ENCODE measurements at regions not wholly inside any gene's neighbourhood (a gene's known extent, or its start where the extent isn't known, plus 50 kb on each side); places are given as distances from the start of the nearest gene placed in this dataset.
"Not testable (repeated sequence)": the region's sequence is repeated elsewhere in the genome, so short reads cannot be mapped to it uniquely, and the experiment has no call there.

DNA sequence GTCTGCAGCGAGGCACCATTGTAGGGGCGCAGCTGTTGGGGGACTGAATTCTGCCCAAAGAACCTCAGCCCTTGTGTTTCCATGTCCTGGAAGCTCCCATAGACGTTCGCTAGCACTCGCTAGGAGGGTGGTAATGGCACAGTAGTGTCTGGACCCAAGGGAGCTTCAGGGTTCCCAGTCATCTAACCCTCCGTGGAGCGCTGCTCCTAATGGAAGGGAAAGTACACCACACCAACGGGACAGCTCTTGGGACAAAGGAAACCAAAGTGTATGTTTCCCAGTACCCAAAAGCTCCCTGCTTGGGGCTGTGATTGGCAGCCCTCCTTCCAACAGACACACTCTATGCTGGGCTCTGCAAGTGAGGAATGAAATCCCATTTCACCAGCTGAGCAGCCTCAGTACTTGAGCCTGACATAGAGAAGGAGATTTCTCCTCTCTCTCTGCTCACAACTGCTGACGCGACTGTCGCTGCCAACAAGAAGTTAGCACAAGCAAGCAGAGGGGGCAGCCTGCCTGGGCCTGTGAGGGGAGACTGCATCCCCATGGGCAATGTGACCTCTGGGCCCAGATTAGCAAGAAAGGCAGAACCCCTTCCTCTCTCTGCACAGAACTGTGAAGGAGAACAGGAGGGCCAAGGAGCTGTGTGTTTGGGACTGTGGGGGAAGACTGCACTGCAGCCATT, 67.6 kb upstream of the SMARCAD1 start:
- H3K27ac ChIP-seq = no peak overlapping the region
- no peak for TF ChIP-seq FOXP2 (optimal IDR thresholded peaks at IDR 0.05; ENCODE audit: control extremely low read depth, extremely low read length, insufficient read depth)
- TF ChIP-seq EZH2 (IDR thresholded peaks at IDR 0.05) = no peak
- no peak for TF ChIP-seq POLR2AphosphoS5 (IDR thresholded peaks at IDR 0.05; ENCODE audit: borderline replicate concordance, low read depth, low read length)
- H3K9me3 ChIP-seq (ENCODE audit: low read depth, low read length) = no peaks in the 10 kb centered on the region
- H3K36me3 ChIP-seq (ENCODE audit: insufficient read depth, low read length) = no peaks in the 10 kb centered on the region
- H3K4me3 ChIP-seq = no peak overlapping the region
- DNase-seq (ENCODE audit: low read depth, low spot score) = no peak
- no peak overlapping the region for H3K9ac ChIP-seq (ENCODE audit: insufficient read length)

GRCh38 chr4:94141001-94141400, 66.7 kb upstream of the SMARCAD1 start:
- Histone ChIP-seq H3K9ac (ENCODE audit: insufficient read length) (no peak overlapping the region), H3K27ac (no peak overlapping the region)
- TF ChIP-seq EZH2 (IDR thresholded peaks at IDR 0.05) (no peak), FOXP2 (optimal IDR thresholded peaks at IDR 0.05; ENCODE audit: control extremely low read depth, extremely low read length, insufficient read depth) (no peak), POLR2AphosphoS5 (IDR thresholded peaks at IDR 0.05; ENCODE audit: borderline replicate concordance, low read depth, low read length) (no peak)

GRCh38 chr4:94148052-94148451, 59.6 kb upstream of the SMARCAD1 start:
- not testable (repeated sequence) for H3K9ac ChIP-seq (ENCODE audit: insufficient read length); DNase-seq (ENCODE audit: low read depth, low spot score); H3K36me3 ChIP-seq (ENCODE audit: insufficient read depth, low read length); H3K4me3 ChIP-seq; H3K9me3 ChIP-seq (ENCODE audit: low read depth, low read length); H3K27ac ChIP-seq

More at GRCh38 chr4:94141001-94141400, 66.7 kb upstream of the SMARCAD1 start:
- Histone ChIP-seq H3K36me3 (ENCODE audit: insufficient read depth, low read length) (no peaks in the 10 kb centered on the region), H3K9me3 (ENCODE audit: low read depth, low read length) (no peaks in the 10 kb centered on the region), H3K4me3 (no peak overlapping the region)
- no peak for DNase-seq (ENCODE audit: low read depth, low spot score)

GRCh38 chr4:94152466-94152865, 55.2 kb upstream of the SMARCAD1 start:
- no peak overlapping the region for H3K27ac ChIP-seq
- DNase-seq (ENCODE audit: low read depth, low spot score) = no peak
- H3K36me3 ChIP-seq (ENCODE audit: insufficient read depth, low read length) = no peaks in the 10 kb centered on the region
- no peak overlapping the region for H3K4me3 ChIP-seq
- TF ChIP-seq EZH2 (IDR thresholded peaks at IDR 0.05) (no peak), POLR2AphosphoS5 (IDR thresholded peaks at IDR 0.05; ENCODE audit: borderline replicate concordance, low read depth, low read length) (no peak), FOXP2 (optimal IDR thresholded peaks at IDR 0.05; ENCODE audit: control extremely low read depth, extremely low read length, insufficient read depth) (no peak)
- no peaks in the 10 kb centered on the region for H3K9me3 ChIP-seq (ENCODE audit: low read depth, low read length)
- no peak overlapping the region for H3K9ac ChIP-seq (ENCODE audit: insufficient read length)

- DNase-seq (ENCODE audit: low read depth, low spot score); H3K9ac ChIP-seq (ENCODE audit: insufficient read length); H3K27ac ChIP-seq; H3K36me3 ChIP-seq (ENCODE audit: insufficient read depth, low read length); H3K9me3 ChIP-seq (ENCODE audit: low read depth, low read length); H3K4me3 ChIP-seq: not testable (repeated sequence)
Observed at GRCh38 chr4:94155404-94155803, 52.3 kb upstream of the SMARCAD1 start.

DNA sequence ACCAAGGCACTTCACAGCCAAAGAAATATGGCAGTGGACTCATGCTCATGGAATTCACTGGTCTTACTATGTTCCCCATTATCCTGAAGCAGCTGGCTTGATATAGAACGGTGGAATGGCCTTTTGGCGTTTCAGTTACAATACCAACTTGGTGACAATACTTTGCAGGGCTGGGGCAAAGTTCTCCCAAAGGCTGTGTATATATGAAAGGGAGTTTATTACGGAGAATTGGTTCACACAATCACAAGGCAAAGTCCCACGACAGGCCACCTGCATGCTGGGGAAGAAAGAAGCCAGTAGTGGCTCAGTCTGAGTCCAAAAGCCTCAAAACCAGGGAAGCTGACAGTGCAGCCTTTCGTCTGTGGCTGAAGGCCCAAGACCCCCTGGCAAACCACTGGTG, 50.8 kb upstream of the SMARCAD1 start:
- H3K36me3 ChIP-seq (ENCODE audit: insufficient read depth, low read length) = no peaks in the 10 kb centered on the region
- no peak for DNase-seq (ENCODE audit: low read depth, low spot score)
- no peak overlapping the region for H3K27ac ChIP-seq
- no peaks in the 10 kb centered on the region for H3K9me3 ChIP-seq (ENCODE audit: low read depth, low read length)
- no peak overlapping the region for H3K4me3 ChIP-seq
- TF ChIP-seq FOXP2 (optimal IDR thresholded peaks at IDR 0.05; ENCODE audit: control extremely low read depth, extremely low read length, insufficient read depth) = no peak
- TF ChIP-seq EZH2 (IDR thresholded peaks at IDR 0.05) = no peak
- TF ChIP-seq POLR2AphosphoS5 (IDR thresholded peaks at IDR 0.05; ENCODE audit: borderline replicate concordance, low read depth, low read length) = no peak
- H3K9ac ChIP-seq (ENCODE audit: insufficient read length) = no peak overlapping the region

Data from SK-N-MC (cell line).